ENCODE measurements at regions not wholly inside any gene's neighbourhood (a gene's known extent, or its start where the extent isn't known, plus 50 kb on each side); places are given as distances from the start of the nearest gene placed in this dataset.
"Not testable (repeated sequence)": the region's sequence is repeated elsewhere in the genome, so short reads cannot be mapped to it uniquely, and the experiment has no call there.

GRCh38 chr10:91082447-91082846 lies 138.0 kb upstream of the PCGF5 start:
- intact Hi-C loops (cut with micrococcal nuclease): no loop called here

GRCh38 chr10:91088300-91089140 lies 131.9 kb upstream of the PCGF5 start:
- intact Hi-C loops (cut with micrococcal nuclease): loop anchor here (1.0 to 2.0 kb wide), 2 partner anchors 82 to 163 kb away; no protein-coding TSS in a partner anchor

- intact Hi-C loops (cut with micrococcal nuclease): no loop called here
These were observed 129.5 kb upstream of the PCGF5 start for GRCh38 chr10:91090761-91091529.

- intact Hi-C loops (cut with micrococcal nuclease): no loop called here
These were observed 128.7 kb upstream of the PCGF5 start for GRCh38 chr10:91091780-91092179.

- intact Hi-C loops (cut with micrococcal nuclease): no loop called here
These were observed 124.2 kb upstream of the PCGF5 start for GRCh38 chr10:91096274-91096673.

GRCh38 chr10:91097313-91097712 lies 123.2 kb upstream of the PCGF5 start:
- intact Hi-C loops (cut with micrococcal nuclease): no loop called here

GRCh38 chr10:91098021-91098420 lies 122.4 kb upstream of the PCGF5 start:
- intact Hi-C loops (cut with micrococcal nuclease): not testable (repeated sequence)

GRCh38 chr10:91103384-91104192 lies 116.9 kb upstream of the PCGF5 start:
- intact Hi-C loops (cut with micrococcal nuclease): no loop called here

- intact Hi-C loops (cut with micrococcal nuclease): no loop called here
These were observed 116.0 kb upstream of the PCGF5 start for GRCh38 chr10:91104193-91105041.

- intact Hi-C loops (cut with micrococcal nuclease): no loop called here
These were observed 115.2 kb upstream of the PCGF5 start for GRCh38 chr10:91105269-91105668.

GRCh38 chr10:91108820-91109219 lies 111.6 kb upstream of the PCGF5 start:
- intact Hi-C loops (cut with micrococcal nuclease): no loop called here

- intact Hi-C loops (cut with micrococcal nuclease): no loop called here
These were observed 109.4 kb upstream of the PCGF5 start for GRCh38 chr10:91111060-91111459.

- intact Hi-C loops (cut with micrococcal nuclease): no loop called here
These were observed 104.7 kb upstream of the PCGF5 start for GRCh38 chr10:91115618-91116390.

- intact Hi-C loops (cut with micrococcal nuclease): no loop called here
These were observed 103.0 kb upstream of the PCGF5 start for GRCh38 chr10:91117505-91117904.

- intact Hi-C loops (cut with micrococcal nuclease): no loop called here
These were observed 100.1 kb upstream of the PCGF5 start for GRCh38 chr10:91120348-91120747.

GRCh38 chr10:91123261-91123660 lies 97.2 kb upstream of the PCGF5 start:
- intact Hi-C loops (cut with micrococcal nuclease): no loop called here

- intact Hi-C loops (cut with micrococcal nuclease): no loop called here
These were observed 96.4 kb upstream of the PCGF5 start for GRCh38 chr10:91124016-91124415.

GRCh38 chr10:91126471-91126870 lies 94.0 kb upstream of the PCGF5 start:
- intact Hi-C loops (cut with micrococcal nuclease): no loop called here

- intact Hi-C loops (cut with micrococcal nuclease): no loop called here
These were observed 93.0 kb upstream of the PCGF5 start for GRCh38 chr10:91127341-91128082.

All from T-helper 2 cell treated with Interferon-gamma antibody and Interleukin-4, amounts not matched to agents 100 ng/mL and 5 ng/mL, for 36 hours (primary cell).